ENCODE measurements at regions not wholly inside any gene's neighbourhood (a gene's known extent, or its start where the extent isn't known, plus 50 kb on each side); places are given as distances from the start of the nearest gene placed in this dataset.
"Not testable (repeated sequence)": the region's sequence is repeated elsewhere in the genome, so short reads cannot be mapped to it uniquely, and the experiment has no call there.

- DNase-seq (ENCODE audit: low spot score), result no peak
Observed at GRCh38 chr4:95898226-95898625, 58.3 kb downstream of the PDHA2 start.

- no peak for DNase-seq (ENCODE audit: low spot score)
Observed at GRCh38 chr4:95909211-95909610, 69.3 kb downstream of the PDHA2 start.

- DNase-seq (ENCODE audit: low spot score), result no peak
Observed at GRCh38 chr4:95910749-95911148, 70.9 kb downstream of the PDHA2 start.

GRCh38 chr4:95921470-95921869 is 81.6 kb downstream of the PDHA2 start:
- no peak for DNase-seq (ENCODE audit: low spot score)

- DNase-seq (ENCODE audit: low spot score), result no peak
Observed at GRCh38 chr4:95929448-95930064, 89.7 kb downstream of the PDHA2 start.

- DNase-seq (ENCODE audit: low spot score), result no peak
Observed at GRCh38 chr4:95939141-95939540, 99.2 kb downstream of the PDHA2 start.

GRCh38 chr4:95949136-95949765 is 109.4 kb downstream of the PDHA2 start:
- no peak for DNase-seq (ENCODE audit: low spot score)

GRCh38 chr4:95949808-95950207 is 109.9 kb downstream of the PDHA2 start:
- no peak for DNase-seq (ENCODE audit: low spot score)

- not testable (repeated sequence) for DNase-seq (ENCODE audit: low spot score)
Observed at GRCh38 chr4:95952538-95952937, 112.6 kb downstream of the PDHA2 start.

GRCh38 chr4:95956094-95956493 is 116.2 kb downstream of the PDHA2 start:
- no peak for DNase-seq (ENCODE audit: low spot score)

GRCh38 chr4:95957054-95957453 is 117.2 kb downstream of the PDHA2 start:
- no peak for DNase-seq (ENCODE audit: low spot score)

GRCh38 chr4:95957759-95958158 is 117.9 kb downstream of the PDHA2 start:
- DNase-seq (ENCODE audit: low spot score), result no peak

GRCh38 chr4:95959182-95959581 is 119.3 kb downstream of the PDHA2 start:
- DNase-seq (ENCODE audit: low spot score), result no peak

- DNase-seq (ENCODE audit: low spot score), result no peak
Observed at GRCh38 chr4:95959633-95960032, 119.7 kb downstream of the PDHA2 start.

- DNase-seq (ENCODE audit: low spot score), result no peak
Observed at GRCh38 chr4:95963456-95963855, 123.6 kb downstream of the PDHA2 start.

- DNase-seq (ENCODE audit: low spot score), result no peak
Observed at GRCh38 chr4:95979961-95980876, 140.3 kb downstream of the PDHA2 start.

- no peak for DNase-seq (ENCODE audit: low spot score)
Observed at GRCh38 chr4:95980877-95981360, 141.0 kb downstream of the PDHA2 start.

- DNase-seq (ENCODE audit: low spot score), result no peak
Observed at GRCh38 chr4:95981591-95981990, 141.7 kb downstream of the PDHA2 start.

GRCh38 chr4:95982516-95982915 is 142.6 kb downstream of the PDHA2 start:
- DNase-seq (ENCODE audit: low spot score), result no peak

GRCh38 chr4:95984081-95984480 is 144.2 kb downstream of the PDHA2 start:
- DNase-seq (ENCODE audit: low spot score), result no peak

GRCh38 chr4:95985051-95985450 is 145.2 kb downstream of the PDHA2 start:
- DNase-seq (ENCODE audit: low spot score), result no peak

- no peak for DNase-seq (ENCODE audit: low spot score)
Observed at GRCh38 chr4:95985791-95986550, 146.1 kb downstream of the PDHA2 start.
